Hepatocyte (in vitro differentiated cells): ENCODE measurements at regions not wholly inside any gene's neighbourhood (a gene's known extent, or its start where the extent isn't known, plus 50 kb on each side); places are given as distances from the start of the nearest gene placed in this dataset.

Experiments used
- EZH2phosphoT487 ChIP-seq: fragments of 200-600 bp; sonication (generic); IDR thresholded peaks from one replicate; pipeline ENCODE4 v1.6.1; 2018; ENCODE audit warnings: antibody characterized with exemption, mild to moderate bottlenecking, low read depth, moderate library complexity; ENCODE audit not compliant: unreplicated experiment, severe bottlenecking
- TF ChIP-seq, protein P1 (sequence below): fragments of 200-600 bp; sonication (generic); IDR thresholded peaks from 2 replicates; pipeline ENCODE4 v1.5.1; 2016; ENCODE audit warnings: antibody characterized with exemption, mild to moderate bottlenecking; ENCODE audit not compliant: poor library complexity

DNA sequence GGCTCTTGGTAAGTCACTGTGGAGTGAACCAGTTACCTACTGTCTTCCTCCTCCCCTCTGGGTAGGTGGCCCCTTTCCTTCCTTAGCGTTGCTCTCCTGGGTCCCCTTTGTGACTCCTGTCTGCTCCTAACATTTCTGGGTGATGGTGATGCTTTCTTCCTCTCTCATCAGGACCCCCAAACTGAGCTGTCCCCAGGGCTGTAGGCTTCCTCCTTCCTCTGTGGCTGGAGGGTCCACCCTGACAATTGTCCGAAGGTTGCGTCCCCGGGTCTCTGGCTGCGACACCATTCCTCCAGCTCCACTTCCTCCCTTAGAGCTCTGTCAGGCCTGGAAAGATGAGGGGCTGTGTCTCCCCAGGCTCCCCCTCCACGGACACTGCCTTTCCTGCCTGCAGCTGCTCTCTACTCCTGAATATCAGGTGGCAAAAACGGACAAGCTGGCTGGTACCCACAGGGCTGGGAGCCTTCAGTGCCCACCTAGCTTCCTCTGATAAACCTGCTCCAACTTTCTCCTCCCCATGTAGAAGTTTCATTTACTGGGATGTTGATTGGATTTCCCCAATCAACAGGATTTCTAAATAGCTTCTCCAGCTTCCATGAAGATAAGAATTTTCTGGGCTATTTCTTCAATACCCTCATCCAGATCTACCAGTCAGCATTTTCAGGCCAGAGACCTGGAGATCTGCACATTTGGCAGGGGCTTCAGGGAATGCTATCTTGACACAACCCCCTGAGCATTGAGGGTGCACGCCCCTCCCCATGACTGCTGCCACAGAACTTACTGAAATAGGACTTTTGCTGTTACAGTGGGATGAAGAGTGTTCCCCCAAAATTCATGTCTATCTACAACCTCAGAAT is 506.5 kb downstream of the TCERG1L start:
- TF ChIP-seq, protein P1, sequence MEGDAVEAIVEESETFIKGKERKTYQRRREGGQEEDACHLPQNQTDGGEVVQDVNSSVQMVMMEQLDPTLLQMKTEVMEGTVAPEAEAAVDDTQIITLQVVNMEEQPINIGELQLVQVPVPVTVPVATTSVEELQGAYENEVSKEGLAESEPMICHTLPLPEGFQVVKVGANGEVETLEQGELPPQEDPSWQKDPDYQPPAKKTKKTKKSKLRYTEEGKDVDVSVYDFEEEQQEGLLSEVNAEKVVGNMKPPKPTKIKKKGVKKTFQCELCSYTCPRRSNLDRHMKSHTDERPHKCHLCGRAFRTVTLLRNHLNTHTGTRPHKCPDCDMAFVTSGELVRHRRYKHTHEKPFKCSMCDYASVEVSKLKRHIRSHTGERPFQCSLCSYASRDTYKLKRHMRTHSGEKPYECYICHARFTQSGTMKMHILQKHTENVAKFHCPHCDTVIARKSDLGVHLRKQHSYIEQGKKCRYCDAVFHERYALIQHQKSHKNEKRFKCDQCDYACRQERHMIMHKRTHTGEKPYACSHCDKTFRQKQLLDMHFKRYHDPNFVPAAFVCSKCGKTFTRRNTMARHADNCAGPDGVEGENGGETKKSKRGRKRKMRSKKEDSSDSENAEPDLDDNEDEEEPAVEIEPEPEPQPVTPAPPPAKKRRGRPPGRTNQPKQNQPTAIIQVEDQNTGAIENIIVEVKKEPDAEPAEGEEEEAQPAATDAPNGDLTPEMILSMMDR: no peak
- no peak for TF ChIP-seq EZH2phosphoT487
